T-cell (primary cell): ENCODE measurements at regions not wholly inside any gene's neighbourhood (a gene's known extent, or its start where the extent isn't known, plus 50 kb on each side); places are given as distances from the start of the nearest gene placed in this dataset.

Source experiments
- ATAC-seq, 4 experiments: fragments of 200-7000 bp in 3 of 4; fragments of 150-1000 bp in 1 of 4; cut with Tn5 transposase; replicated peaks in 1 of 4; 1 replicate in 3 of 4; 2 replicates in 1 of 4; pipeline ENCODE4 v1.10.0; 2021; ENCODE audit warnings: moderate library complexity in 3 of 4, mild to moderate bottlenecking in 2 of 4, moderate number of reproducible peaks in 1 of 4
- CTCF ChIA-PET, 2 donors: fragments of 300-600 bp; sonication (Branson Sonifier 250); formaldehyde crosslinking; loops; one replicate each; lab custom pipeline; 2022; ENCODE audit warnings: antibody characterized with exemption in 2 of 2; lab: Charles Lee
- POLR2A ChIA-PET, 2 donors: fragments of 300-600 bp; sonication (Branson Sonifier 250); formaldehyde crosslinking; loops; one replicate each; lab custom pipeline; 2022; ENCODE audit warnings: antibody characterized with exemption in 2 of 2; lab: Charles Lee
- DNase-seq, 35 experiments: peaks; one replicate each; pipeline versions ENCODE4 v3.0.0 to v3.0.0-alpha.2; 2013 to 2023
- H3K27ac ChIP-seq: one replicate; pipeline ENCODE4 v1.5.1; 2013; ENCODE audit warnings: low read length
- H3K27me3 ChIP-seq, 2 experiments: replicated peaks in 1 of 2; 1 replicate in 1 of 2; 2 replicates in 1 of 2; pipeline versions ENCODE4 v1.6.1 to v1.7.0; 2013; ENCODE audit warnings: low read length in 1 of 2, mixed read lengths in 1 of 2; ENCODE audit not compliant: control insufficient read depth in 2 of 2, insufficient read depth in 2 of 2; ENCODE audit errors: extremely low read depth in 1 of 2
- H3K36me3 ChIP-seq, 2 donors: 1 replicate in 1 of 2; 2 replicates in 1 of 2; pipeline versions ENCODE4 v1.6.1 to v1.7.0; 2013; ENCODE audit warnings: low read length in 1 of 2; ENCODE audit not compliant: control insufficient read depth in 2 of 2, insufficient read depth in 1 of 2; ENCODE audit errors: extremely low read depth in 1 of 2
- H3K4me1 ChIP-seq, 2 experiments: 1 replicate in 1 of 2; 2 replicates in 1 of 2; pipeline versions ENCODE4 v1.6.1 to v1.7.0; 2013; ENCODE audit warnings: low read length in 2 of 2, mixed read lengths in 1 of 2; ENCODE audit not compliant: insufficient read depth in 2 of 2, control insufficient read depth in 1 of 2; ENCODE audit errors: extremely low read depth in 1 of 2
- H3K4me3 ChIP-seq, 2 donors: 1 replicate in 1 of 2; 2 replicates in 1 of 2; pipeline versions ENCODE4 v1.5.1 to v1.7.0; 2013; ENCODE audit warnings: mild to moderate bottlenecking in 2 of 2, low read length in 1 of 2, moderate library complexity in 1 of 2; ENCODE audit not compliant: control insufficient read depth in 1 of 2; ENCODE audit errors: extremely low read depth in 1 of 2
- H3K9me3 ChIP-seq: 2 replicates; pipeline ENCODE4 v1.7.0; 2013
- H3K27ac Mint-ChIP-seq, 2 donors: one replicate each; pipeline ENCODE4 v1.8.0; 2020 to 2021; ENCODE audit warnings: mild to moderate bottlenecking in 2 of 2, mixed read lengths in 2 of 2
- H3K27me3 Mint-ChIP-seq, 2 donors: one replicate each; pipeline ENCODE4 v1.8.0; 2021 to 2022; ENCODE audit warnings: mixed read lengths in 2 of 2
- H3K36me3 Mint-ChIP-seq: one replicate; pipeline ENCODE4 v1.8.0; 2021; ENCODE audit warnings: mixed read lengths
- H3K4me1 Mint-ChIP-seq, 3 donors: one replicate each; pipeline ENCODE4 v1.8.0; 2020 to 2022; ENCODE audit warnings: mixed read lengths in 3 of 3, mild to moderate bottlenecking in 1 of 3
- H3K4me3 Mint-ChIP-seq, 3 donors: one replicate each; pipeline ENCODE4 v1.8.0; 2020 to 2022; ENCODE audit warnings: mild to moderate bottlenecking in 3 of 3, mixed read lengths in 3 of 3, moderate library complexity in 3 of 3
- H3K9me3 Mint-ChIP-seq, 3 donors: one replicate each; pipeline ENCODE4 v1.8.0; 2020 to 2022; ENCODE audit warnings: mixed read lengths in 3 of 3
- WGBS: methylation state at CpG from one replicate; pipeline ENCODE4 v1.1.5; 2013; ENCODE audit warnings: missing lambda C conversion rate; ENCODE audit not compliant: insufficient coverage; 5-methylcytosine and 5-hydroxymethylcytosine counted together

DNA sequence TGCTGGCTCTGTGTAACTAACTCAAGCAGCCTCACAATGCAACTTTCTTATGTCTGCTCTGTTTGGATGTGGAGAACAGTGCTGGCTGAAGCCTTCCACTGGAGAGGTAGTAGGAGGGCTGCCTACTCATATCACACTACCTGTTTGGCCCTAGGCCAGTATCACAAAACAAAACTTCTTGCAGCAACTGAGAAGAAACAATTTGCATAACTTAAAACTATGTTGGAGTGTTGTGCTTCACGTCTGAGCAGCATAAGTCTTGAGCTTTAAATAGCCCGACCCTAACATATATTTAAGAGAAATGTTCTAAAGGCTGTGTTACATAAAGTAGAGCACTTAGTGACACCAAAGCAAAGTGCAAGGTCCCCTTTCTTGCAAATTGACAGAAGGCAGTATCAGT is 204.9 kb upstream of the ACVR2A start:
- ATAC-seq = no peak
- H3K4me3 Mint-ChIP-seq = no peak overlapping the region
- ChIA-PET POLR2A (no interaction called here), CTCF (no interaction called here)
- H3K4me3 ChIP-seq = no peak overlapping the region
- H3K9me3 Mint-ChIP-seq = no peaks in the 10 kb centered on the region
- H3K9me3 ChIP-seq = no peaks in the 10 kb centered on the region
- 80% methylated on average over 1 of the region's 2 CpGs for WGBS
- no peaks in the 10 kb centered on the region for H3K27me3 ChIP-seq
- no peaks in the 10 kb centered on the region for H3K36me3 Mint-ChIP-seq
- peaks cover 0 to 6% (median 0%) of the 10 kb centered on the region in 3 donors for H3K4me1 Mint-ChIP-seq
- no peaks in the 10 kb centered on the region for H3K36me3 ChIP-seq
- H3K4me1 ChIP-seq = no peaks in the 10 kb centered on the region
- H3K27ac ChIP-seq = no peak overlapping the region
- H3K27me3 Mint-ChIP-seq = peaks cover 0 to 3% of the 10 kb centered on the region in 2 donors
- DNase-seq = no peak
- H3K27ac Mint-ChIP-seq = no peak overlapping the region

DNA sequence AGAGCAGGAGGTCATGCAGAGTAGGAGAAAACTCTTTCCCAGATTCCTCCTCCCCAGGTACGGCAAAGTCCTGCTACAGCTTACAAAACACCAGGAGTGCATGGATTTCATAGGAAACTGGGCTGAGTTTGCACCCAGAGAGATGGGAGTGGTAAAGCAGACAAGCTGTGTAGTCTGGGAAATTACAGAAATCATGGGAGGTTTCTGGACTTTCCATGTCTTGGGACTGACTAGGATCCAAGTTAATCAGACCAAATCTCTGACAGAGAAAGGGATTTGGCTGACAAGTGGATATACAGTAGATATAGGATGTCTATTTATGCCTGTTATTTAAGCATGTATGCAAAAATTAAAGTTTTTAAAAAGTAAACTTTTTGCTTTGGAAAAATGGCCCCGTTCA is 205.4 kb upstream of the ACVR2A start:
- no peak for DNase-seq
- WGBS = no CpG with 5 or more reads among the region's 2 CpGs
- H3K27me3 ChIP-seq = no peaks in the 10 kb centered on the region
- no peaks in the 10 kb centered on the region for H3K9me3 Mint-ChIP-seq
- POLR2A ChIA-PET = no interaction called here
- H3K4me1 Mint-ChIP-seq = peaks cover 0 to 6% (median 0%) of the 10 kb centered on the region in 3 donors
- H3K27me3 Mint-ChIP-seq = peaks cover 0 to 3% of the 10 kb centered on the region in 2 donors
- H3K36me3 Mint-ChIP-seq = no peaks in the 10 kb centered on the region
- CTCF ChIA-PET = no interaction called here
- no peaks in the 10 kb centered on the region for H3K4me1 ChIP-seq
- H3K27ac Mint-ChIP-seq = no peak overlapping the region
- no peak overlapping the region for H3K4me3 Mint-ChIP-seq
- no peaks in the 10 kb centered on the region for H3K36me3 ChIP-seq
- H3K4me3 ChIP-seq = no peak overlapping the region
- ATAC-seq = no peak
- no peak overlapping the region for H3K27ac ChIP-seq
- no peaks in the 10 kb centered on the region for H3K9me3 ChIP-seq

DNA sequence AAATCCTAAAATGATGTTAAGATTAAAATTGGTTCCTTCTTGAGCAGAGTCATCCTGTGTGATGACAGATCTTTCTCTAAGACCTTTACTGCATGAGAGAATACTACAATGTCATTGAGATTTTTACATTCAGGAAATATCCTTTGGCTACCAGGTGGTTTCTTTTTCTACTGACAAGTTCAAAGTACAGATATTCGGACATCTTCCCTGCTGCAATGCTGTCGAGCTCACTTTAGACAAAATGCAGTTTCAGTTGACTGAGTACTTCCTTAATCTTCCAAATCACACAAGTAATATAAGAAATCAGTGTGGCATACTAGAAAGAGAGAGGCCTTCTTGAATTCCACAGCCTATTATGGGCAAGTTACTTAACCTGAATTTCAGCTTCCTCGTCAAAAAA is 207.9 kb upstream of the ACVR2A start:
- POLR2A ChIA-PET = interaction anchor here in 1 of 2 donors (0.7 kb wide), 1 partner anchor 35 kb away, joined by 3 read pairs; no protein-coding TSS in a partner anchor
- no peaks in the 10 kb centered on the region for H3K9me3 Mint-ChIP-seq
- H3K4me3 Mint-ChIP-seq = no peak overlapping the region
- CTCF ChIA-PET = no interaction called here
- H3K27me3 ChIP-seq = no peaks in the 10 kb centered on the region
- no CpG with 5 or more reads among the region's 3 CpGs for WGBS
- DNase-seq (no peak), ATAC-seq (no peak)
- H3K4me1 ChIP-seq = peaks cover 0 to 3% of the 10 kb centered on the region in 2 experiments
- peaks cover 4 to 6% (median 5%) of the 10 kb centered on the region in 3 donors for H3K4me1 Mint-ChIP-seq
- H3K27me3 Mint-ChIP-seq = peaks cover 0 to 3% of the 10 kb centered on the region in 2 donors
- no peak overlapping the region for H3K27ac ChIP-seq
- H3K4me3 ChIP-seq = no peak overlapping the region
- H3K36me3 ChIP-seq = no peaks in the 10 kb centered on the region
- no peaks in the 10 kb centered on the region for H3K36me3 Mint-ChIP-seq
- no peaks in the 10 kb centered on the region for H3K9me3 ChIP-seq
- H3K27ac Mint-ChIP-seq = no peak overlapping the region

DNA sequence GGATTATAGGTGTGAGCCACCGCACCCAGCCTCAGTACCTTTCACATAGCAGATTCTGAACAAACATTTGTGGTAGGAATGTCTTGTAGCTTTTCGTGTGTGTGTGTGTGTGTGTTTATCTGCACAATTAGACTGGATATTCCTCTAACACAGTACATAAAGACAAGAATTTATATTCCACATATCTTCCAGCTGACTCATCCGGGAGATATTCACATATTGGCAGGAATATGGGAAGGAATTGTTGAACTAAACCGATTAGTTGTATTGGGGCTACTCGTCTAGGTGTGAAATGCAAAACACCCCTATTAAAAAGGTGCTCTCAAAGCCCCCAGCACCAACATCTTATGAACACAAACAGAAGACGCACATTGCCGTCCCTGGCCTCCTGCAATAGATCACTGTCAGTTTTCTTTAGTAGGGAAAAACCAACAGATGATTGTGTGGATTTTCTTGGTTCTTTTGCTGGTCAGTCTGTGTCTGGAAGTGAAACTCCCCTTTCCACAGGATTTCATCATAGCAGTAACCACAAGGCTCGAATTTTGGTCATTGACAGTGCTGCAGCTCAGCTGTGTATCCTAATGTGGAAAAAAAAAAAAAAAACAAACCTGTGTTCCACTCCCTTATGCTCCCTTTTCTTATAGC is 208.5 kb upstream of the ACVR2A start:
- no peak overlapping the region for H3K4me3 Mint-ChIP-seq
- Histone ChIP-seq H3K9me3 (no peaks in the 10 kb centered on the region), H3K27me3 (no peaks in the 10 kb centered on the region), H3K27ac (no peak overlapping the region), H3K4me1 (peaks cover 3 to 9% of the 10 kb centered on the region in 2 experiments), H3K36me3 (no peaks in the 10 kb centered on the region), H3K4me3 (no peak overlapping the region)
- ATAC-seq (no peak), DNase-seq (no peak)
- H3K36me3 Mint-ChIP-seq = no peaks in the 10 kb centered on the region
- H3K9me3 Mint-ChIP-seq = no peaks in the 10 kb centered on the region
- H3K27me3 Mint-ChIP-seq = peaks cover 0 to 3% of the 10 kb centered on the region in 2 donors
- no CpG with 5 or more reads among the region's 8 CpGs for WGBS
- ChIA-PET CTCF (interaction anchor here in 1 of 2 donors (0.7 kb wide), 1 partner anchor 197 kb away, joined by 3 read pairs; no protein-coding TSS in a partner anchor), POLR2A (interaction anchor here in 1 of 2 donors (0.5 to 0.7 kb wide), 2 partner anchors 35 to 343 kb away, joined by 3 to 4 read pairs; no protein-coding TSS in a partner anchor)
- H3K4me1 Mint-ChIP-seq = peaks cover 6 to 10% (median 10%) of the 10 kb centered on the region in 3 donors
- no peak overlapping the region for H3K27ac Mint-ChIP-seq

DNA sequence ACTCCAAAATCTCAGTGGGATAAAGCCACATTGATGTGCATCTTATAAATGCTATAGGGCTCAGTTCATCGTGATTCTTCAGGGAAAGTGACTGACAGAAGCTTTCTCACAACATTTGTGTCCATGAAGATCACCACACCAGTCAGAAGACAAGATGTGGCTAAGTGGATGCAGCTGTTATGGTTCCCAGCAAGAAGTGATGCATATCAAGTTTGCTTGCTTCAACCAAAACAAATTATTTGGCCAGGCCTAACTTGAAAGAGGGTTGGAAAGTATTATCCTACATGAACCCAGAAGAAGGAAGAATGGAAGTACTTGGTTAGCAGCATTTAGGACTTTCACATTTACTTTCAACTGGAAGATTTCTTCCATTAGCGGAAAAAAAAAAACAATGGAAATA is 210.0 kb upstream of the ACVR2A start:
- Histone ChIP-seq H3K27me3 (no peaks in the 10 kb centered on the region), H3K9me3 (no peaks in the 10 kb centered on the region), H3K4me1 (peaks cover 13 to 23% of the 10 kb centered on the region in 2 experiments), H3K36me3 (no peaks in the 10 kb centered on the region), H3K4me3 (no peak overlapping the region), H3K27ac (no peak overlapping the region)
- H3K4me1 Mint-ChIP-seq = peaks cover 6 to 25% (median 22%) of the 10 kb centered on the region in 3 donors
- no peaks in the 10 kb centered on the region for H3K36me3 Mint-ChIP-seq
- ChIA-PET CTCF (no interaction called here), POLR2A (interaction anchor here in 1 of 2 donors (0.5 kb wide), 1 partner anchor 388 kb away, joined by 4 read pairs; no protein-coding TSS in a partner anchor)
- no peak overlapping the region for H3K27ac Mint-ChIP-seq
- no peak for DNase-seq
- H3K4me3 Mint-ChIP-seq = no peak overlapping the region
- no peaks in the 10 kb centered on the region for H3K9me3 Mint-ChIP-seq
- 83% methylated on average over 1 of the region's 2 CpGs for WGBS
- ATAC-seq = no peak
- peaks cover 0 to 3% of the 10 kb centered on the region in 2 donors for H3K27me3 Mint-ChIP-seq

DNA sequence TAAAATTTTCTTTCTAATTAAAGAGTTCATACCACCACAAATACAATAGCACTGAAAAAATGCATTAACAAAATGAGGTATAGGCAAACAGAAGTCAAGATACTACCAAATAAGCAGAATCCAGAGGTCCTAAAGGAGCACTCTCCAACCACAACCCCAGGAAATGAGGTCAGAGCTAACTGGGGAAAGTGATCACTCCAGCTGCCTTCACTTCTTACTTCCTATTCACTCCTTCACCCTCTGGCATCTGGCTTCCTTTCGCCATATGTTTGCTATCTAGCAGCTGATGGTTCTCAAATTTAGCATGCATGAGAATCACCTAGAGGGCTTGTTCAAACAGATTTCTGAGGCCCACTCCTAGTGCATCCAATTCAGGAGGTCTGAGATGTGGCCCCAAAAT is 212.6 kb upstream of the ACVR2A start:
- POLR2A ChIA-PET = interaction anchor here in 1 of 2 donors (0.6 kb wide), 1 partner anchor 53 kb away, joined by 4 read pairs; no protein-coding TSS in a partner anchor
- no peaks in the 10 kb centered on the region for H3K27me3 ChIP-seq
- no peak overlapping the region for H3K4me3 ChIP-seq
- no peaks in the 10 kb centered on the region for H3K9me3 ChIP-seq
- 86% methylated on average over 1 of the region's 1 CpG for WGBS
- H3K36me3 ChIP-seq = no peaks in the 10 kb centered on the region
- Mint-ChIP-seq H3K27me3 (no peaks in the 10 kb centered on the region), H3K4me3 (peak overlapping the region in 1 of 3 donors; percentile 47), H3K27ac (peak overlapping the region; percentile 69 to 83), H3K4me1 (peaks cover 0 to 29% (median 26%) of the 10 kb centered on the region in 3 donors), H3K36me3 (no peaks in the 10 kb centered on the region), H3K9me3 (no peaks in the 10 kb centered on the region)
- DNase-seq (no peak), ATAC-seq (no peak)
- no peak overlapping the region for H3K27ac ChIP-seq
- H3K4me1 ChIP-seq = peaks cover 13 to 23% of the 10 kb centered on the region in 2 experiments
- CTCF ChIA-PET = no interaction called here
